HG03571 (cell line): ENCODE measurements at regions not wholly inside any gene's neighbourhood (a gene's known extent, or its start where the extent isn't known, plus 50 kb on each side); places are given as distances from the start of the nearest gene placed in this dataset.

Experiments used
- ATAC-seq: cut with Tn5 transposase; IDR thresholded peaks from one replicate; pipeline ENCODE4 v1.9.1; 2021; ENCODE audit not compliant: unreplicated experiment

GRCh38 chr13:83350569-83350968, 531.7 kb downstream of the SLITRK1 start:
- ATAC-seq = no peak

GRCh38 chr13:83344518-83344917, 537.8 kb downstream of the SLITRK1 start:
- ATAC-seq = no peak

GRCh38 chr13:83340170-83340569, 542.1 kb downstream of the SLITRK1 start:
- no peak for ATAC-seq

- no peak for ATAC-seq
These were observed 548.5 kb downstream of the SLITRK1 start for GRCh38 chr13:83333614-83334388.

- no peak for ATAC-seq
These were observed 549.5 kb downstream of the SLITRK1 start for GRCh38 chr13:83332751-83333150.

- ATAC-seq = no peak
These were observed 555.2 kb downstream of the SLITRK1 start for GRCh38 chr13:83327091-83327490.

GRCh38 chr13:83325125-83325853, 557.0 kb downstream of the SLITRK1 start:
- no peak for ATAC-seq

GRCh38 chr13:83311886-83312577, 570.2 kb downstream of the SLITRK1 start:
- no peak for ATAC-seq

- no peak for ATAC-seq
These were observed 583.7 kb downstream of the SLITRK1 start for GRCh38 chr13:83298617-83299016.

- no peak for ATAC-seq
These were observed 584.5 kb downstream of the SLITRK1 start for GRCh38 chr13:83297586-83298290.

GRCh38 chr13:83295686-83296085, 586.6 kb downstream of the SLITRK1 start:
- no peak for ATAC-seq

GRCh38 chr13:83286737-83287136, 595.5 kb downstream of the SLITRK1 start:
- ATAC-seq = no peak

- ATAC-seq = no peak
These were observed 600.6 kb downstream of the SLITRK1 start for GRCh38 chr13:83281654-83282053.

- ATAC-seq = no peak
These were observed 607.6 kb downstream of the SLITRK1 start for GRCh38 chr13:83274679-83275078.

GRCh38 chr13:83272652-83273240, 609.5 kb downstream of the SLITRK1 start:
- no peak for ATAC-seq

GRCh38 chr13:83272076-83272475, 610.2 kb downstream of the SLITRK1 start:
- ATAC-seq = no peak

- ATAC-seq = no peak
These were observed 617.0 kb downstream of the SLITRK1 start for GRCh38 chr13:83265279-83265678.

- ATAC-seq = no peak
These were observed 633.5 kb downstream of the SLITRK1 start for GRCh38 chr13:83248751-83249150.

- no peak for ATAC-seq
These were observed 649.6 kb downstream of the SLITRK1 start for GRCh38 chr13:83232626-83233025.

GRCh38 chr13:83229574-83230305, 652.5 kb downstream of the SLITRK1 start:
- no peak for ATAC-seq
